Inflammatory macrophage treated with lipopolysaccharide for 4 hours (primary cell): ENCODE measurements at regions not wholly inside any gene's neighbourhood (a gene's known extent, or its start where the extent isn't known, plus 50 kb on each side); places are given as distances from the start of the nearest gene placed in this dataset.

Experiments
- DNase-seq: peaks from one replicate; pipeline ENCODE4 v3.0.0-alpha.2; 2020

DNA sequence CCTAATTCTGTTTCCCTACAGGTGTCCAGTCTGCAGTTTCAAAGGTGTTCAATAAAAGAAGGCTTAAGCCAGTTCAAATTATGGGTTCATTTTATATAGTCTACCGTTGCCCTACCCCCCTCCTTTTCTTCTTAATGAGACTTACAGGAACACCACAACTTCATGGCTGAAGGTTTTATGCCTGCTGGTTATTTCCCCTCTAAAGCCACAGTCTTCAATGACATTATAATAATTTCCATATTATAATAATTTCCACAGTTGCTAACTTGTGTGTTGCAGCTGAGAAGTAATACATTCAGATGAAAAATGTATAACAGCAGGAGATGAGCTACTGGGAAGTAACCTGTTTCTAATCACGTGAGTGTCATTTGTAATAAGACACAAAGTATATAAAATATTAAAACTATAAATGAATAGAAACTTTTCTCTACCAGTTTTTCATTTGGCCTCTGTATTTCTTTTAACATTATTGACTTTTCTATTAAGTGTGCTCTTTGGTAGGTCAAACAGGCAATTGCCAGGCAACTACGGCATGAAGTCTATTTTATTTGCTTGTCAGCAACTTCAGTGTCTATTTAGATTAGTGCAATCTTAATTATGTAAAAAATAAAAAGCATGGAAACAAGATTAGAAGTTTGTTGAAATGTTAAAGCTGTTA, 120.5 kb upstream of the HMHB1 start:
- no peak for DNase-seq

DNA sequence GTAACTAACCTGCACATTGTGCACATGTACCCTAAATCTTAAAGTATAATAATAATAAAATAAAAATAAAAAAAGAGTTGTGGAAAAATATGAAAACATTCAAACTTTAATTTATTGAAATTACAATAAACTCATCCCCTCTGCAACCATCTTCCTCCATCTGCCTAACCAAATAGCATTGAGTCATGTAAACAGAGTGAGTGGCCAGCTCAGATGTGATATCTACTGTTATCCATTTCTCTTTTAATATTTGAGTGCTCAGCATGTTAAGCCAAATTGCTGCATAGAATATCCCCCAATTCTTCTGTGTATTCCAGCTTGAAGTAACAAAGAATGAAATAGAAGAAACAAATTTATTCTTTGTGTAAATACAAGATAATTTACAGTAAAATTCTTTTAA, 124.4 kb upstream of the HMHB1 start:
- no peak for DNase-seq

DNA sequence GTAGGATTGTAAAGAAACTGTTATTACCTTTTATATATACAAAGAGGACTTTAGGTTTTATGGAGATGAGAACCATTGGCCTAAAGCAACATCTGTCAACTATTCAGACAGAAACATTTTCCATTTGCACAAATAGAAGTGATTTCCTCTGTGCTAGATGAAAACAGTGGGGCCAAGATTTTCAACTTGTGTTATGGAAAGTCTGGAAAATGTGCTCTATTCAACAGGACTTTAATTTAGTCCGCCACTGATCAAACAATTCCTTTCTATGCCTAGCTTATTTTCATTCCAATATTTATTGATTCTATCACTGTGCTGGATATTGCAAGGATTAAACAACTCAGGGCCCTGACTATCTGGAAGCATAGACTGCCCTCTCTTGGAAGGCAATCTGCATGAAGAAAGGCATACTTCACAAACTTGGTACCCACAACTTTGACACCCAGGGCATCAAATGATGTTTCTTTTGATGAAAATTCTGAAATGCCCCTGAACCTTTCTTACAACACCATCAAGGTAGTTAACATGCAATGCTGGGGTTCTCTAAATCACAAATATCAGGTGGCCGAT, 126.6 kb upstream of the HMHB1 start:
- DNase-seq = peak; percentile 15

DNA sequence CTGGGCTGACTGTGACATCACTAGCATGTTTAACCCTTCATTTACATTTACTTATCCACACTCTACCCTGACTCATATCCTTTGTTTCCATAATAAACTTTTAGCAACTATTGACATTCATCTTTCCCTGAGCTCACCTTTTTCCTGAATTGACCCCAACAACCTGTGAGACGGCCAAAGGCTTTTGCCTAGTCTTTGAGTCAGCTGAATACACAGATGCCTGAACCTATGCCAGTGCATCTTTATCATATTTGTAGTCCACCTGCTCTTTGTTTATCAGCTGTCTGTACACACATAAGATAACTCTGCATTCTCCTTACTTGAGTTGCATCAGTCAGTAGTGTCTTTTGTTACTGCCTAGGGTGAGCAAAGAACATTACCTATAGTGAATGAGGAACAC, 128.5 kb upstream of the HMHB1 start:
- no peak for DNase-seq

DNA sequence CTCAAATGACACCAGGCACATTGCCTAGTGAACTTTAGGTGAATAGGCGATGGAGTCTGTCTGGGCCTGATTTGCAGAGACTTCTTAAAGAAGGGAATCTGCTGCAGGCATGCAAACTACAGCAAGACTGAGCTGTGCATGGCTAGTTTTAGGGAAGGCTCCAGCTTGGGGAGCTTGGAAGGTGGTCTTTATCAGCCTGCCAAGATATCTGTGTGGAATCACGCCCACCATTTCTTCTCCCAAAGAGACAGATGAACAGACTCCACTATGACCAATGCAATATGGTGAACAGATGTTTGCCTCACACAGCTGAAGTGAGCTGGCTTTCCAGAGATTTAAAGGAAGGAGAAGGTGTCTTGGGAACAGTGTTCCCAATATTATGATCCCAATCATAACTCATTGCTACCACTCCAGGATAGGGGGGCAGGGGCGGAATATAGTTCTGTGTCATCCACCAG, 129.0 kb upstream of the HMHB1 start:
- DNase-seq = no peak

DNA sequence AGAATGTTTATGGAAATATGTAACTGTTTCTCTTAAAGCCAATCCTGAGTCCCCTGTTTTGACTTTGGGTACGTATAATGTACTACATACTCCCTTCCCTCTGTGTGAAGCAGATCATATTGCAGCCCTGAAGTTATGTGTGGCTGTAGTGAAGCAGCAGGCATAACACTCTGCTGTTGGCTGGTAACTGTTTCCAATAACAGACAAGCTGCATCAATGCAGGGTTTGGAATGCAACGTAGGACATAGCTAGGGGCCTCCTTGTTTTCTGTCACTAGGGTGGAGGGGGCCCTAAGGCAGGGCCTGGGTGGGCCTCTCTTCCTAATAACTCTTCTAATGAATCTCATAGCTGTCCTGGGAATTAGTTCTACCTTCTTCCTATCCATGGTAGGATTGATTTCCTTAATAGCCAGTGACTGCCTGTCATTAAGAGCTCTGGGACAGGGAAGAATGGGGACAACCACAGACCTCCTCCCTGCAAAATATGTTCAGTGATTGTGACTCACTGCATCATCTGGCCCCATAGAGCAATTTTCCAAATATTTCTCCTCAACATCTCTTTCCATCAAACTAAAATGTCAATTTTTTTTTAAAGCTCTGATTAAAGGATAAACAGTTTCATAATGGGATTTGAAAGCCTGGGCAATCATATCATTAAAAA, 129.6 kb upstream of the HMHB1 start:
- DNase-seq = no peak

DNA sequence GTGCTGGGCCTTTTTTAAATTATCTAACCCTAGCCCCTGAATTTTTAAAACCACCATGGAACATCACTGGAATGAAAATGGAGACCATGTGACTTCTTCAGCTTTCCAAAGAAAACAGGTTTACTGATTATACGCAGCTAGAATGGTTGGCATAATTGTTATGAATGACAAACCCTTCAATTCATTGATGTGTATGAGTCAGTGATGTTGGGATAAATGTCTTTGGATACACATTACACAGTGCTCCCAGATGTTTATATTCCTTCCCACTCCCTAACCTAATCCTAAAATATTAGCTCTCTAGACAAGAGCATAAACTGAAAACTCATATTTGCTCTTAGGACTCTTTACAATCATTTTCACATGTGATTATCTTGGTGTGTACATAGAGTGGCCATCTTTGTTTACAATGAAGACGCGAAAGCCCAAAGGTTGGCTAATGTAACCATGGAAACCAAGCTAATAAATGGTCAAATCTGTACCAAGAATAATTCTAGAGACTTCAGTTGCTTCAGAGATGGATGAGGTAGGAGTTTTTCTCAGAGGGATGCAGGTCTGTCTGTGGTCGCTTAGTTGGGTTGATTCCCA, 131.2 kb upstream of the HMHB1 start:
- no peak for DNase-seq

DNA sequence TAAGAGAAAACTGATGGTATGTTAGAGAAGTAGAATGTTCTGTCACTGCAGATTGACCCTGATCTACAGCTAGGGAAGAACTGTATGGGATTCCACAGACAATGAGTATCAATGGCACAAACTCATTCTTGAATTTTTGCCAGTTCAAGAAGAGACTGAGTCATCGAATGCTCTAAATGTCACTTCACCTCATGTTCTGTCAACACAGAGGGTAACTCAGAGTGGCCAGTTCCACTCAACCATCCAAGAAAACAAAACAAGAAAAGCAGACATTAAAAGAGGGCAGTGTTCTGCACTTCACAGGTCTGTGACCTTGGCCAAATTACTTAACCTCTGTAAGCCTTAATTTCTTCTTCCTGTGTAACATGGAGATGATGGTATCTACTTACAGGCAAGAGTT, 132.2 kb upstream of the HMHB1 start:
- DNase-seq = peak; percentile 23

DNA sequence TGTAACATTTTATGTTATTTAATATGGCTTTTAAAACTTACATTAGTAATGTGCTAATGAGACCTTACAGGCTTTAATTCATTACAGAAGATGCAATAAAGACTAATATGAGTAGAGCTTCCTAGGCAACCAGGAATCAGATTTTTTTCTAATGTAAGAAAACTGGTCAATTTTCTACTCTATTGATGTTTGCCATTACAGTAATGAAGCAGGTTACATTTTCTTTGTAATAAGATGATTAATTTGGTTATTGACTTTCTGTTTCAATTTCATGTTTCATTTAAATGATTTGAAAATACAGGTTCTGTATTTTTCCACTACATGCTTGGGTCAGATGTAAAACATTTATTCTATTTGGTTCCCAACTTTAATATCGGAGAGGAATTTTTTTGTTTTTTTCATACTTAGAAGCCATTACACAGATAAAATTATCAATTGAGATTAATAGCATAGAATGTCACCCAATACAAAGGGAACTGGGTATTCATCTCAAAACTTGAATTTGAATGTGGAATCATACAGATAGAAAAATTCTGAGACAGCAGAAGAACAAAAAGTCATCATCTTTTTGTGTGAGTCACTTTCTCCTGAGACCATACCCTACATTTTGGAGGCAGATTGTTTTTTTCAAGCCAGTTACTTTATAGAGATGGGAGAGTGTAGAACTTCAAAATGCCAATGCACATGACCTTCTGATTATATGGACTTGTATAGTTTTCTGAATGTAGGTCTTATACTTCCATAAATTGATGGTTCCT, 133.6 kb upstream of the HMHB1 start:
- DNase-seq = peak; percentile 10

DNA sequence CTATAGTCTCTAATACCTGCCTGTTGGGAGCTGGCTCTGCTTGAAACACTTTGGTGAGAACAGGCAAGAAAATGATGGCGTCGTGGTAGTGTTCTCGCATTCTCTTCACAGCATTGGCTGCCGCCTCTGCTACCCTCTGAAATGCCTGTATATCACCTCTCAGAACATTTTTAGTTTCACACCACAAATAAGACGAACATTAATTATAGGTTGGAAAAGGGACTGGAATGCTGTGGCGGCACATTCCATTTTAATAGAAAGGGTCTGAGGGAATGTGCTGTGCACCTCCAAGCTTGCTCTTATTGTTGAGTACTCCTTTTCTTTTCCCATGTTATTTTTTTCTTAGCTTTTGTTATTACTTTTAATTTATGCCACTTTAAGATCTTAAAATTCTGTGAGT, 134.6 kb upstream of the HMHB1 start:
- no peak for DNase-seq

DNA sequence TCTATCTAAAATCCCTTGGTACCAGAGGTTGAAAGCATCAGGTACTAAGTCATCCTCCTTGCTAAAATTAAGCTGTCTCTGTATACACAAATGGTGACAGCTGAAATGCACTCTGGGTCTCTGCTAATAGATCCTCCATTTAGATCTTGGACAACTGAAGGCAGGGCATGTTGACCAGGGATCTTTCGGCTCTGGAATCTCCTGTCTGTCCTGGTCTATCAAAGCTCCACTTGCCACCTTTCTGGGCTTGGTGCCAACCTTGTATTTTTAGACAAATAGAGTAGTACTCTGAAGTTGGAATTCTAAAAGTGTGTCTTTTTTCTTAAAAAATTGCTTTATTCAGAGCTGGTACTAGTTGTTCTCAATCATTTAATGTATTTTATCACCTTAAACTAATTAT, 135.2 kb upstream of the HMHB1 start:
- no peak for DNase-seq

DNA sequence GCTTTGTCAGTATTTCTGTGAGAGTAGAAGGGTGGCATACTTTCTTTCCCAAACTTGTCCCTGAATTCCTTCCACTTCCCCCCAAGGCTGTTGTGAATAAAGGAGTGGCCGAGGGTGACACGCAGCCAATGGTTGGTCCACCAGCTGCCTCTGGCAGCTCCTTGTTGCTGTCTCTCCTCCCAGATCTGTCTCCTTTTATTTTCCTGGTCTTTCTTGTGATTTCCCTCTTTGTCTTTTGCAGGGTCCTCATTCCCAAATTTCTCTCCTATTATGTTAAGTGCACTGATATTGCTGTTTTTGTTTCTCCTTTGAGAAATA, 137.5 kb upstream of the HMHB1 start:
- DNase-seq = no peak

DNA sequence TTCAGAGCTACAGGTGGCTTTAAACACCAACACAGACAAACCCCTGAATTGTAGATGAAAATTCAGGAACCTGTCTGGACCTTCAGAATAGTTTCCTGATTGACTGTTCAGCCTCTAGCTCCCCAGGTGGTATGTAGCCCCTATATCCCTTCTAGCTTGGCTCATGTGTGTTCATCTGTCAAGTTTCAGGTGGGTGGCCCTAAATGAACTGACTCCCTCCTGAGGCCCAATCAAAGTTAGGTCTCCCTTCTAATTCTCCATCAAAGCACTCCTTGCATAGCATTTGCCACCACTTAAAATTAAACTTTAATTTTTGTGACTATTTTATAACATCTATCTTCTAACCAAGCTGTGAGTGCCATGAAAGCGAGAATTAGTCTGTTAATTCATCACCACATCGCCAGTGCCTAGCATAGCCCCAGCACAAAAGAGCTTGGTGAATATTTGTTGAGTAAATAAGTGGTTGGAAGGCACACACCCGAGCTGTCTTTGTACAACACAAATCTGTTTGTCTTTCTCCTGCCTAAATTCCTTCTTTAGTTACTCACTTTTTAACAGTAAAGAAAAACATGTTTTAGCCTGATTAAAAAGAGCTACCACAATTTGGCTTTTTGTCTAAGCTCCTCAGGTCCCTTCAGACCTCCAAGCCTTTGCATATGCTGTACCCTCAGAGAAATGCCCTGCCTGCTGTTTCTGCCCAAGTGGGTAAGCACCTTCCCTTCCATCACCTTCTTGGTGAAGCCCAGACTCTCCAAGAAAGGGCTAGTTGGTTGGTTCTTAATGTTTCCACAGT, 138.1 kb upstream of the HMHB1 start:
- no peak for DNase-seq

DNA sequence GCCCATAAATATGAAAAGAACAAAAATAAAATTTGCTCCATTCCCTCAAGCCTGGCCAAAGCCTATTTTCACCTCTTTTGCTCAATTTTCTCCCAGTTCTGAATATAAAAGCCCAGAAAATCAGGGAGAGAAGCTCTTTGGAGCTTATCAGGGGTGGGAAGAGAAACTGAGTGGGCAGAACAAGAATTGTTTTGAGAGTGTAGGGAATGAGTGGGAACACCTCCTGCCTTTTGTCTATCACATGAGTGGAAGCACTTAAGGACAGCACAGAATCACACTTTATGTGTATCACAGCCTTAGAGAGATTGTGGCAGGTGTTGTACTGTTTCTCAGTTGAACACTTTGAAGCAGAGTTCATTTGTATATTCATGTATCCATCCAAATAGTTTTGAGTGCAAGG, 139.2 kb upstream of the HMHB1 start:
- DNase-seq = no peak

DNA sequence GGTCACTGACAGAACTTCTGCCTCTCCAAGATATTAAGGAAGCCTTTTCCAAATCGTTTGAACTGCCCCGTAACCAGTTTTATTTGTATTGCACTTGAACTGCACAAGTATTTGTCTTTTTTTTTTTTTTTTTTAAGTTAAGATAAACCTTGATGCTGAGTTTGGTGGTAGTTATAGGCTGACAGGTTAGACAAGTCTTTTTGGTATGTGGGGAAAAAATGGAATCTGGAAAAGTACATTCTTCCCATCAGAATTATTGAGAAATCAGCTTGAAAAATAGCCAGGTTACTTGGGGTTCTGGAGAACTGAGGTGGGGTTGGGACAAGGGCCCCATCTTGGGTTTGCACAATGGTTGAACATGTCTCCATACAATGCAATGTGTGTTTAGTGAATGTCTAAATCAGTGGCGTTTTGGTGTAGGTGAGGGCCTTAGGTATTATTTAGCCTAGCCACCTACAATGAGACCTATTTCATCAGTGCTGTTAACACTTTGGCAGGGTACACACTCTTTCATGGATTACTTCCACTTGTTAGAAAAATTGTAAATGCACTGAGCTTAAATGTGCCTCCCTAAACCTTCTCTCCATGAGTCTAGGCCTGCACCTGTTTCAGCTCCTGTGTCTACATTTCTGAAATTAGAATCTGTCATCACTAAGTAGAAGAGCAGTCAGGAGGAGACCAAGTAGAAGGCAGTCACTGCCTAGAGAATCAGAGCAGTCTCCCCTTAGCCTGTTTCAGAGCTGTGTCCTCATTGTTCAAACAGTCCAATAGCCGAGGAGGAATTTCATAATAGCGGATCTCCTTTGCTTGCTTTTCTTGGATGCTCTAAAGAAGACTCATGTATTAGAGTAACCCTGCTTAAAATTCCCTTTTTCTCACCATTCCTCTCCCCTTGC, 140.0 kb upstream of the HMHB1 start:
- DNase-seq = no peak

DNA sequence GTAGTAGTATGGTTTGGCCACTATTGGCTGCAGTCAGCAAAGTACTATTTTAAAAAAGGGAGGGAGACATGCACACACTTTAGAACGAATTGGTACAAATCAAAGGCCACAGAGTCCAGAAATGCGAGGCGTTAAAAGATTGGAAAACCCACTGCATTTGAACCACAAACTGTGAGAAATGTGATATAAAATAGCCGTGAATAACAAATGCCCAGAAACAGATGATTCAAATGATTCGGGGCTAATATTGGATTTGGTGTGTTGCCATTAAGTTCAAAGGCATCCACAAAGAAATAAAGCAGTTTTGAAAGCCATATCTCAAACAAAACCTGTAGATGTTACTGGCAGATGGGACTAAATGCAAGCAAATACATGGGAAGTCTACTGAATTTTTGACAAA, 140.9 kb upstream of the HMHB1 start:
- no peak for DNase-seq

DNA sequence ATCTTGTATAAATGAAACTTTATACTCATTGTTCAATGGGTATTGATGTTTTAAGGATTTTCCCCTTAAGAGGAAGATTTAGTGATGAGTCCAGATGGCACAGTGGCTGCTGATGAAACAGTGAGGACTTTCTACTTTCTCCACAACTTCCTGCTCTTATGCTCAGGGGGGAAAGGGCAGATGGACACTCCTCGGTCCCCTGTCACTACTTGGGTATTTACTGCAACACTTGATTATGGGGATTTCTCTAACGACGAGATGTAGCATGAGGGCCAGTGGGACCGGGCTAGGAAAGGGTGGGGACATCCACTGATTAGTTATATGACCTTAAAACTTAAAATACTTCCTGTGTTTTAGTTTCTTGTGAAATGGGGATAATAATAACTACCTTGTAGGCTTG, 146.1 kb upstream of the HMHB1 start:
- no peak for DNase-seq

DNA sequence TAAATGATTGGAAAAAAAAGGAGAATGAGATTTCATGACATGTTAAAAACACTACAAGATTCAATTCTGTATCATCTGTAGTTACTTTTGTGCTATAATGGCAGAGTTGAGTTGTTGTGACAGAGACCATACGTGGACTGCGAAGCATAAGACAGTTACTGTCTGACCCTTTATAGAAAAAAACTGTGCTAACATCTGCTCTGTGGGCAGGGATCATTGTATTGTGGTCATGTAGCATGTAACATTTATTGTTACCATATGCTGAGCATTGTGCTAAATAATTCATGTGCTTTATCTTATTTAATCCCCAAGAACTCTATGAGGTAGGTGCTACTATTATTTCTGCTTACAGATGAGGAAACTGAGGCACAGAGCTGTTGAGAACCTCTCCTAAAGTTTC, 147.3 kb upstream of the HMHB1 start:
- DNase-seq = no peak

DNA sequence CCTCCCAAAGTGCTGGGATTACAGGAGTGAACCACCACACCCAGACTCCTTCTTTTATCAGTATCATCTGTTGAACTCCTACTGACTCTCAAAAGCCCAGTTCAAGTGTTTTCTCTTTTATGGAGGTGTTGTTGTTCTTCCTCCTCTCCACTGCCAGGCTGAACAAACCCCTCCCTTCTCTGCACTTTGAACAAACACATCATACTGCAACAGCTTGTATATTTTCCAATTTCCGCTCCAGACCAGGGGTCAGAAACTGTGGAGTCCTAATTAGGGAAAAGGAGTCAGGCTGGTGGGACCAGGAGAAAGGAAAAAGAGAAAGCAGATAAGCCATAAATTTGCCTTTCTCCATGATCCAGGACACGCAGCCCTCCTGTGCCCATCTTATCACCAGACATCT, 148.1 kb upstream of the HMHB1 start:
- no peak for DNase-seq

DNA sequence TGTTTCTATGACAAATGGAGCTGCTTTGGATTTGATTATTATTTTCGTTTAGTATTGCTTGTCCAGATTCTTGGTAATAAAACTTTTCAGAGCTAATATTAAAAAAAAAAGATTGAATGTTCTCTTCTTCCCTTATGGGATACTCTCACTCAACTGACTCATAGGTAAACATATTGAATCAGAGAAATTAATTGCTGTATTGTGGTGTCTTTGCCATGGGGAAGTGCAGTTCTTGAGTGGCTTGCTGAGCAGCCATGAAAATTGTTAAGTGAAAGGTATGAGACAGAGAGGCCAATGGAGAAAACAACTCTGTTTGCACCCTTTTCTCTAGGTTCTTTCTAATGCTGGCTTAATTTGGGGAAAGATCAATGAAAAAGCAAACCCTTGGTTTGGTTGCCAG, 149.9 kb upstream of the HMHB1 start:
- no peak for DNase-seq

DNA sequence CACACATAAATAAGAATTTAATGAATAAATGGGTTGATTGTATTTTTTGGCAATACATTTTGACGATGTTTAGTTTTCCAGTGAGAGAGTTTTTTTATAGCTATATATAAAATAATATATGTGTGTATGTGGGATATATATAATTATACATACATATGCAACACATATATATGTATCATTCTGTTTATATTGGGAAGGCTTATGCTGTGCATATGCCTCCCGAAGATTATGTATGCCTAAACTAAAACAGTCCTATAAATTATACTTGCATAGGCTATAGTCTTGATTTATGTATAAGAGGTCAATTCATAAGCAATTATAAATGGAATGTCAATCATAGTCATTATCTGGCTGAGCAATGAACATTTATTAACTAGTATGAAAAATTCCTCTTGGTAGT, 151.3 kb upstream of the HMHB1 start:
- no peak for DNase-seq
